ENCODE measurements at regions not wholly inside any gene's neighbourhood (a gene's known extent, or its start where the extent isn't known, plus 50 kb on each side); places are given as distances from the start of the nearest gene placed in this dataset.

GRCh38 chr9:23306731-23307130, 519.3 kb downstream of the ELAVL2 start:
- TF ChIP-seq EZH2 (IDR thresholded peaks at IDR 0.05) (no peak), POLR2AphosphoS5 (IDR thresholded peaks at IDR 0.05; ENCODE audit: borderline replicate concordance, low read depth, low read length) (no peak), FOXP2 (optimal IDR thresholded peaks at IDR 0.05; ENCODE audit: control extremely low read depth, extremely low read length, insufficient read depth) (no peak)
